Endothelial cell of umbilical vein (primary cell): ENCODE measurements at regions not wholly inside any gene's neighbourhood (a gene's known extent, or its start where the extent isn't known, plus 50 kb on each side); places are given as distances from the start of the nearest gene placed in this dataset.

Source experiments
- BruUV-seq: library from RNA; stranded (reverse); fragments of 400-500 nt; replicated peaks from 2 replicates; lab custom pipeline; 2021; lab: Mats Ljungman, UMichigan
- CTCF ChIA-PET: fragments of 300-600, 350-600 bp; sonication (Branson Sonifier 250); formaldehyde crosslinking; loops from one replicate; lab custom pipeline; 2021; ENCODE audit warnings: antibody characterized with exemption, inconsistent platforms; lab: Charles Lee
- POLR2A ChIA-PET: fragments of 300-600, 350-600 bp; sonication (Branson Sonifier 250); formaldehyde crosslinking; loops from one replicate; lab custom pipeline; 2021; ENCODE audit warnings: antibody characterized with exemption, inconsistent platforms; lab: Charles Lee
- DNase-seq: peaks from one replicate; pipeline ENCODE4 v3.0.0-alpha.2; 2011; ENCODE audit warnings: low read depth, low spot score
- FAIRE-seq: peaks from 2 replicates; lab custom pipeline; 2011; peaks lifted over from hg19 to GRCh38; lab: Jason Lieb, UNC
- H2AFZ ChIP-seq: 2 replicates; pipeline ENCODE4 v1.6.0; 2012; ENCODE audit warnings: low read depth, low read length, control low read depth, inconsistent platforms
- H3K27ac ChIP-seq: 2 replicates; pipeline ENCODE4 v1.5.1; 2011; ENCODE audit warnings: low read depth, mild to moderate bottlenecking, control low read depth, low read length, moderate library complexity; ENCODE audit not compliant: insufficient read depth
- H3K27me3 ChIP-seq, 2 experiments: 2 replicates each; pipeline versions ENCODE4 v1.6.0 to v1.6.1; 2011; ENCODE audit warnings: low read length in 2 of 2, mixed read lengths in 1 of 2; ENCODE audit not compliant: control insufficient read depth in 2 of 2, insufficient read depth in 2 of 2
- H3K36me3 ChIP-seq, 2 experiments: 2 replicates in 1 of 2; 3 replicates in 1 of 2; pipeline ENCODE4 v1.5.1; 2011; ENCODE audit warnings: low read length in 2 of 2, mild to moderate bottlenecking in 1 of 2, moderate library complexity in 1 of 2; ENCODE audit not compliant: control insufficient read depth in 2 of 2, insufficient read depth in 2 of 2; ENCODE audit errors: extremely low read depth in 1 of 2
- H3K4me1 ChIP-seq: 3 replicates; pipeline ENCODE4 v1.5.1; 2011; ENCODE audit warnings: mild to moderate bottlenecking, low read length; ENCODE audit not compliant: control insufficient read depth, insufficient read depth; ENCODE audit errors: extremely low read depth
- H3K4me2 ChIP-seq: 2 replicates; pipeline ENCODE4 v1.6.1; 2011; ENCODE audit warnings: low read length, control low read depth, mixed read lengths; ENCODE audit not compliant: insufficient read depth
- H3K4me3 ChIP-seq, 3 experiments: fragments of 200-600 bp in 1 of 3; sonication (generic), shearing (Covaris generic) in 1 of 3; replicated peaks in 1 of 3; 2 replicates each; pipeline ENCODE4 v1.5.1; 2011 to 2016; ENCODE audit warnings: control low read depth in 3 of 3, low read length in 3 of 3, mild to moderate bottlenecking in 2 of 3, inconsistent platforms in 1 of 3, low read depth in 1 of 3, moderate library complexity in 1 of 3; ENCODE audit not compliant: insufficient read depth in 1 of 3
- H3K79me2 ChIP-seq: 2 replicates; pipeline ENCODE4 v1.6.0; 2012; ENCODE audit warnings: low read length, inconsistent platforms; ENCODE audit not compliant: control insufficient read depth, insufficient read depth
- H3K9ac ChIP-seq: replicated peaks from 2 replicates; pipeline ENCODE3; 2011; ENCODE audit warnings: low read length, control low read depth; ENCODE audit not compliant: insufficient read depth; ENCODE audit errors: extremely low read depth
- H3K9me1 ChIP-seq: replicated peaks from 3 replicates; pipeline ENCODE4 v1.6.0; 2011; ENCODE audit warnings: mild to moderate bottlenecking, low read length; ENCODE audit not compliant: control insufficient read depth, insufficient read depth; ENCODE audit errors: extremely low read depth
- H3K9me3 ChIP-seq: replicated peaks from 2 replicates; pipeline ENCODE4 v1.5.1; 2012; ENCODE audit warnings: low read length, inconsistent platforms; ENCODE audit not compliant: control insufficient read depth, insufficient read depth
- H4K20me1 ChIP-seq: replicated peaks from 2 replicates; pipeline ENCODE3; 2011; ENCODE audit warnings: mild to moderate bottlenecking, low read length; ENCODE audit not compliant: control insufficient read depth, insufficient read depth; ENCODE audit errors: extremely low read depth
- CTCF ChIP-seq, 2 donors: IDR thresholded peaks; 1 replicate in 1 of 2; 2 replicates in 1 of 2; pipeline ENCODE4 v1.5.1; 2011; ENCODE audit warnings: low read length in 2 of 2, mild to moderate bottlenecking in 2 of 2, moderate library complexity in 2 of 2, control low read depth in 1 of 2, inconsistent platforms in 1 of 2, low read depth in 1 of 2; ENCODE audit not compliant: insufficient read depth in 1 of 2; ENCODE audit errors: extremely low read depth in 1 of 2
- EZH2 ChIP-seq: IDR thresholded peaks from 2 replicates; pipeline ENCODE4 v1.6.1; 2012; ENCODE audit warnings: borderline replicate concordance, low read depth, mild to moderate bottlenecking, moderate library complexity, low read length, inconsistent platforms; ENCODE audit not compliant: severe bottlenecking
- FOS ChIP-seq: IDR thresholded peaks from 2 replicates; pipeline ENCODE4 v1.6.1; 2011; ENCODE audit warnings: mild to moderate bottlenecking, low read length, moderate library complexity, borderline replicate concordance; ENCODE audit not compliant: insufficient read depth
- GATA2 ChIP-seq: IDR thresholded peaks from 2 replicates; pipeline ENCODE4 v1.7.0; 2011; ENCODE audit warnings: low read depth, mild to moderate bottlenecking, moderate library complexity, mixed read lengths, low read length; ENCODE audit not compliant: insufficient read length, insufficient read depth
- JUN ChIP-seq: IDR thresholded peaks from 2 replicates; pipeline ENCODE4 v1.6.1; 2011; ENCODE audit warnings: borderline replicate concordance, low read depth; ENCODE audit not compliant: insufficient read length, insufficient read depth
- MAX ChIP-seq: IDR thresholded peaks from 2 replicates; pipeline ENCODE4 v1.6.1; 2011; ENCODE audit not compliant: insufficient read depth, insufficient read length
- MYC ChIP-seq: IDR thresholded peaks from one replicate; pipeline ENCODE4 v1.6.1; 2011; ENCODE audit warnings: mild to moderate bottlenecking, low read depth, low read length
- POLR2A ChIP-seq: IDR thresholded peaks from 2 replicates; pipeline ENCODE4 v1.6.1; 2012; ENCODE audit warnings: low read depth, mild to moderate bottlenecking, control low read depth, low read length
- POLR2AphosphoS5 ChIP-seq: IDR thresholded peaks from 2 replicates; pipeline ENCODE4 v1.6.1; 2012; ENCODE audit warnings: low read depth, mild to moderate bottlenecking, control low read depth, low read length, moderate library complexity; ENCODE audit not compliant: insufficient read depth
- dilution Hi-C: fragments of 300-500 bp; cut with MboI; formaldehyde crosslinking; loops from one replicate; pipeline ENCODE4 v1.15.0; 2019; ENCODE audit warnings: low sequenced_read_pairs; ENCODE audit not compliant: extremely low pct_ligation_motif_present
- intact Hi-C: fragments of 100-400 bp; cut with micrococcal nuclease; formaldehyde crosslinking; loops from one replicate; pipeline ENCODE4 v1.10.0; 2022

- TF ChIP-seq FOS (no peak), POLR2AphosphoS5 (no peak), POLR2A (no peak), CTCF (IDR thresholded peaks at IDR 0.05; ENCODE audit: extremely low read depth in 1 of 2, insufficient read depth in 1 of 2, low read depth in 1 of 2, low read length in 2 of 2) (no peak), EZH2 (no peak), GATA2 (no peak), MYC (no peak), JUN (no peak), MAX (no peak)
- ChIA-PET POLR2A (no interaction called here), CTCF (interaction anchor here (0.9 to 1.1 kb wide), 3 partner anchors 9 to 478 kb away, joined by 3 to 4 read pairs (median 3); no protein-coding TSS in a partner anchor)
- no TSS peak for BruUV-seq
- dilution Hi-C loops (no loop called here), intact Hi-C loops (no loop called here)
- H3K4me2 ChIP-seq = no peak overlapping the region
- DNase-seq (no peak), FAIRE-seq (no peak)
- H3K4me1 ChIP-seq = no peaks in the 10 kb centered on the region
- no peaks in the 10 kb centered on the region for H3K36me3 ChIP-seq
- H4K20me1 ChIP-seq = no peaks in the 10 kb centered on the region
- H3K4me3 ChIP-seq = no peak overlapping the region
- H3K79me2 ChIP-seq = no peaks in the 10 kb centered on the region
- no peak overlapping the region for H3K27ac ChIP-seq
- no peak overlapping the region for H2AFZ ChIP-seq
- H3K27me3 ChIP-seq = peaks cover 2% of the 10 kb centered on the region in 2 experiments
- H3K9me3 ChIP-seq = no peaks in the 10 kb centered on the region
- H3K9me1 ChIP-seq = no peaks in the 10 kb centered on the region
- no peak overlapping the region for H3K9ac ChIP-seq
These were observed 133.2 kb downstream of the LRIG2 start for GRCh38 chr1:113205980-113206766.
